Type B pancreatic cell (in vitro differentiated cells): ENCODE measurements at regions not wholly inside any gene's neighbourhood (a gene's known extent, or its start where the extent isn't known, plus 50 kb on each side); places are given as distances from the start of the nearest gene placed in this dataset.

Experiments used
- DNase-seq: peaks from one replicate; pipeline ENCODE4 v3.0.0; 2021; ENCODE audit warnings: mixed read lengths; ENCODE audit not compliant: unreplicated experiment; ENCODE audit errors: extremely low spot score
- H3K27ac Mint-ChIP-seq: 2 replicates; pipeline ENCODE4 v1.8.0; 2021; ENCODE audit warnings: mild to moderate bottlenecking, mixed read lengths
- H3K27me3 Mint-ChIP-seq: 2 replicates; pipeline ENCODE4 v1.8.0; 2021; ENCODE audit warnings: mixed read lengths
- H3K36me3 Mint-ChIP-seq: 2 replicates; pipeline ENCODE4 v1.8.0; 2021; ENCODE audit warnings: mixed read lengths
- H3K4me1 Mint-ChIP-seq: one replicate; pipeline ENCODE4 v1.8.0; 2021; ENCODE audit warnings: mixed read lengths; ENCODE audit not compliant: unreplicated experiment
- H3K4me3 Mint-ChIP-seq: 2 replicates; pipeline ENCODE4 v1.8.0; 2021; ENCODE audit warnings: mild to moderate bottlenecking, mixed read lengths
- H3K9me3 Mint-ChIP-seq: 2 replicates; pipeline ENCODE4 v1.8.0; 2021; ENCODE audit warnings: mixed read lengths
- TF ChIP-seq, protein P1 (sequence below): fragments of 200-600 bp; sonication (generic); conservative IDR thresholded peaks from 2 replicates; pipeline ENCODE4 v1.5.0; 2021; ENCODE audit warnings: antibody characterized with exemption, mild to moderate bottlenecking

DNA sequence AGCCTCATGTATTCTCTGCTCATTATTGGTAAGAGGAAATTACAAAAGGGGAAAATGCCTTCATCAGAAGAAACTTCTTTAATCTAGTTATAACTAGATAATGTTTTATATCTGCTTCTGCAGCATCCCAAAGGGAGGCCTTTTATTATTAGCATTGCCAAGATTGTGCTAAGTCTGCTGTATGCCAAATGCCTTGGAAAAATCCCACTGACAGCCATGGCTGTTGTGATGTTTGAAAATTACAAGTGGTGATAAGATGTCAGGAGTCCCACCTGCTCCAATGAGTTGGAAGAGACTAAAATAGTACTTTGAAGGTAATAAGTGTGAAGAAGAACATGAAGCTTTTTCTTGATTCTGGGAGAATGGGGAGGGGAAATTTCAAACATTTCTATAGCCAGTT is 345.0 kb downstream of the GABRB2 start:
- no peak for DNase-seq
- TF ChIP-seq, protein P1, sequence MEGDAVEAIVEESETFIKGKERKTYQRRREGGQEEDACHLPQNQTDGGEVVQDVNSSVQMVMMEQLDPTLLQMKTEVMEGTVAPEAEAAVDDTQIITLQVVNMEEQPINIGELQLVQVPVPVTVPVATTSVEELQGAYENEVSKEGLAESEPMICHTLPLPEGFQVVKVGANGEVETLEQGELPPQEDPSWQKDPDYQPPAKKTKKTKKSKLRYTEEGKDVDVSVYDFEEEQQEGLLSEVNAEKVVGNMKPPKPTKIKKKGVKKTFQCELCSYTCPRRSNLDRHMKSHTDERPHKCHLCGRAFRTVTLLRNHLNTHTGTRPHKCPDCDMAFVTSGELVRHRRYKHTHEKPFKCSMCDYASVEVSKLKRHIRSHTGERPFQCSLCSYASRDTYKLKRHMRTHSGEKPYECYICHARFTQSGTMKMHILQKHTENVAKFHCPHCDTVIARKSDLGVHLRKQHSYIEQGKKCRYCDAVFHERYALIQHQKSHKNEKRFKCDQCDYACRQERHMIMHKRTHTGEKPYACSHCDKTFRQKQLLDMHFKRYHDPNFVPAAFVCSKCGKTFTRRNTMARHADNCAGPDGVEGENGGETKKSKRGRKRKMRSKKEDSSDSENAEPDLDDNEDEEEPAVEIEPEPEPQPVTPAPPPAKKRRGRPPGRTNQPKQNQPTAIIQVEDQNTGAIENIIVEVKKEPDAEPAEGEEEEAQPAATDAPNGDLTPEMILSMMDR: no peak
- H3K27me3 Mint-ChIP-seq: peaks cover 9% of the 10 kb centered on the region
- no peaks in the 10 kb centered on the region for H3K4me1 Mint-ChIP-seq
- peaks cover 4% of the 10 kb centered on the region for H3K9me3 Mint-ChIP-seq
- no peaks in the 10 kb centered on the region for H3K36me3 Mint-ChIP-seq
- no peak overlapping the region for H3K4me3 Mint-ChIP-seq
- H3K27ac Mint-ChIP-seq: no peak overlapping the region

GRCh38 chr5:161190778-161191177 is 338.8 kb upstream of the ATP10B start:
- Mint-ChIP-seq H3K36me3 (no peaks in the 10 kb centered on the region), H3K27ac (no peak overlapping the region), H3K27me3 (no peaks in the 10 kb centered on the region), H3K4me3 (no peak overlapping the region), H3K4me1 (no peaks in the 10 kb centered on the region), H3K9me3 (no peaks in the 10 kb centered on the region)
- no peak for DNase-seq
- TF ChIP-seq, protein P1: no peak

DNA sequence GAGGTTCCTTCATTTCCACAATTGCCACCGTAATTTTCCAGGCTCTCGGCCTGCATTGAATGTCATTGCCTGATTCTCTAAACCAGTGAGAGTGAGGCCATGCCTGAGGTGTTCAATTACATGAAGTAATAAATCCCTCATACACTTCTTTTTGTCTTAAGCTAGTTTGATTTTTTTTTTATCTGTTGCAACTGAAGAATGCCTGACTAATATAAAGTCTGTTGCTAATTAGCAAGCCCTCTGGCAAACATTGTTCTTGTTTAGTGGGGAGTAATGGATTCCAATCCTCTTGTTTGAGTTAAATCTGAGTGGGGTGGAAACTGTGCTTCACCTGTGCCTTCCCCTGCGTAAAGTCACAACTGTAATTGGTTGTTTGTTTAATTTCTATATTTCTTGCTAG is 338.1 kb upstream of the ATP10B start:
- DNase-seq: no peak
- no peak overlapping the region for H3K4me3 Mint-ChIP-seq
- H3K9me3 Mint-ChIP-seq: no peaks in the 10 kb centered on the region
- H3K4me1 Mint-ChIP-seq: no peaks in the 10 kb centered on the region
- TF ChIP-seq, protein P1: no peak
- H3K27me3 Mint-ChIP-seq: no peaks in the 10 kb centered on the region
- H3K36me3 Mint-ChIP-seq: no peaks in the 10 kb centered on the region
- no peak overlapping the region for H3K27ac Mint-ChIP-seq

- no peak overlapping the region for H3K27ac Mint-ChIP-seq
- DNase-seq: no peak
- H3K4me3 Mint-ChIP-seq: no peak overlapping the region
Measured at GRCh38 chr5:161189452-161189851, 337.4 kb upstream of the ATP10B start.

GRCh38 chr5:161183559-161183958 is 331.5 kb upstream of the ATP10B start:
- Mint-ChIP-seq H3K4me1 (no peaks in the 10 kb centered on the region), H3K4me3 (no peak overlapping the region), H3K27ac (no peak overlapping the region), H3K36me3 (no peaks in the 10 kb centered on the region), H3K9me3 (peaks cover 4% of the 10 kb centered on the region), H3K27me3 (peaks cover 5% of the 10 kb centered on the region)
- no peak for DNase-seq
- TF ChIP-seq, protein P1: no peak

More at GRCh38 chr5:161189452-161189851, 337.4 kb upstream of the ATP10B start:
- H3K9me3 Mint-ChIP-seq: no peaks in the 10 kb centered on the region
- H3K36me3 Mint-ChIP-seq: no peaks in the 10 kb centered on the region
- H3K27me3 Mint-ChIP-seq: no peaks in the 10 kb centered on the region
- TF ChIP-seq, protein P1: no peak
- H3K4me1 Mint-ChIP-seq: no peaks in the 10 kb centered on the region

- no peak for DNase-seq
- H3K27me3 Mint-ChIP-seq: peaks cover under 1% of the 10 kb centered on the region
- TF ChIP-seq, protein P1: no peak
- no peaks in the 10 kb centered on the region for H3K4me1 Mint-ChIP-seq
- no peak overlapping the region for H3K27ac Mint-ChIP-seq
- peaks cover under 1% of the 10 kb centered on the region for H3K9me3 Mint-ChIP-seq
- H3K4me3 Mint-ChIP-seq: no peak overlapping the region
- H3K36me3 Mint-ChIP-seq: no peaks in the 10 kb centered on the region
Measured at GRCh38 chr5:161176221-161176620, 324.2 kb upstream of the ATP10B start.
